Kasumi-1 (cell line): ENCODE measurements at regions not wholly inside any gene's neighbourhood (a gene's known extent, or its start where the extent isn't known, plus 50 kb on each side); places are given as distances from the start of the nearest gene placed in this dataset.

Experiments
- DNase-seq, 2 experiments: peaks; one replicate each; lab custom pipeline; 2025; lab: John Stamatoyannopoulos, UW

GRCh38 chr4:14176613-14177012 is 549.1 kb upstream of the BOD1L1 start:
- DNase-seq = no peak

GRCh38 chr4:14177987-14178386 is 550.5 kb upstream of the BOD1L1 start:
- no peak for DNase-seq

- DNase-seq = peak; percentile 50 to 63
These were observed 550.9 kb upstream of the BOD1L1 start for GRCh38 chr4:14178421-14178820.

GRCh38 chr4:14180166-14180565 is 552.6 kb upstream of the BOD1L1 start:
- DNase-seq = no peak

- no peak for DNase-seq
These were observed 553.6 kb upstream of the BOD1L1 start for GRCh38 chr4:14180983-14181601.

- no peak for DNase-seq
These were observed 554.6 kb upstream of the BOD1L1 start for GRCh38 chr4:14182148-14182547.

- peak; percentile 11 to 17 for DNase-seq
These were observed 556.7 kb upstream of the BOD1L1 start for GRCh38 chr4:14184265-14184664.

GRCh38 chr4:14184767-14185166 is 557.2 kb upstream of the BOD1L1 start:
- no peak for DNase-seq

GRCh38 chr4:14188214-14188613 is 560.7 kb upstream of the BOD1L1 start:
- DNase-seq = no peak

- no peak for DNase-seq
These were observed 566.1 kb upstream of the BOD1L1 start for GRCh38 chr4:14193601-14194000.

GRCh38 chr4:14196131-14196530 is 568.6 kb upstream of the BOD1L1 start:
- peak; percentile 45 to 49 for DNase-seq

- no peak for DNase-seq
These were observed 587.7 kb upstream of the BOD1L1 start for GRCh38 chr4:14215116-14215770.

GRCh38 chr4:14217401-14217800 is 589.9 kb upstream of the BOD1L1 start:
- no peak for DNase-seq

GRCh38 chr4:14218641-14219040 is 591.1 kb upstream of the BOD1L1 start:
- DNase-seq = no peak

GRCh38 chr4:14221176-14221575 is 593.7 kb upstream of the BOD1L1 start:
- DNase-seq = no peak

- no peak for DNase-seq
These were observed 595.0 kb upstream of the BOD1L1 start for GRCh38 chr4:14222377-14223029.

GRCh38 chr4:14223461-14223860 is 595.9 kb upstream of the BOD1L1 start:
- no peak for DNase-seq

GRCh38 chr4:14225688-14226207 is 598.2 kb upstream of the BOD1L1 start:
- no peak for DNase-seq

GRCh38 chr4:14233126-14233525 is 605.6 kb upstream of the BOD1L1 start:
- DNase-seq = no peak

GRCh38 chr4:14234307-14234706 is 606.8 kb upstream of the BOD1L1 start:
- no peak for DNase-seq

GRCh38 chr4:14236359-14236758 is 608.8 kb upstream of the BOD1L1 start:
- no peak for DNase-seq

GRCh38 chr4:14237911-14238310 is 610.4 kb upstream of the BOD1L1 start:
- no peak for DNase-seq

- DNase-seq = no peak
These were observed 614.0 kb upstream of the BOD1L1 start for GRCh38 chr4:14241574-14241973.
